Epithelial cell of proximal tubule (primary cell): ENCODE measurements at regions not wholly inside any gene's neighbourhood (a gene's known extent, or its start where the extent isn't known, plus 50 kb on each side); places are given as distances from the start of the nearest gene placed in this dataset.

Experiments used
- DNase-seq: peaks from one replicate; pipeline ENCODE4 v3.0.0-alpha.2; 2011; ENCODE audit warnings: low read depth
- H3K4me3 ChIP-seq: 2 replicates; pipeline ENCODE4 v1.5.1; 2011; ENCODE audit warnings: low read depth, mild to moderate bottlenecking, low read length
- CTCF ChIP-seq: conservative IDR thresholded peaks from 2 replicates; pipeline ENCODE4 v1.5.1; 2012; ENCODE audit warnings: low read depth, mild to moderate bottlenecking, low read length

GRCh38 chr22:19593991-19594569 is 69.9 kb upstream of the CLDN5 start:
- no peak overlapping the region for H3K4me3 ChIP-seq
- DNase-seq: no peak
- TF ChIP-seq CTCF: no peak

- no peak for TF ChIP-seq CTCF
- no peak overlapping the region for H3K4me3 ChIP-seq
- no peak for DNase-seq
These were observed 71.3 kb upstream of the CLDN5 start for GRCh38 chr22:19595532-19595931.

- H3K4me3 ChIP-seq: no peak overlapping the region
- no peak for DNase-seq
- TF ChIP-seq CTCF: no peak
These were observed 72.6 kb upstream of the CLDN5 start for GRCh38 chr22:19596680-19597398.

- no peak overlapping the region for H3K4me3 ChIP-seq
- no peak for DNase-seq
- no peak for TF ChIP-seq CTCF
These were observed 73.2 kb upstream of the CLDN5 start for GRCh38 chr22:19597399-19597735.

GRCh38 chr22:19598054-19598855 is 74.0 kb upstream of the CLDN5 start:
- no peak overlapping the region for H3K4me3 ChIP-seq
- TF ChIP-seq CTCF: no peak
- no peak for DNase-seq

GRCh38 chr22:19599004-19599403 is 74.8 kb upstream of the CLDN5 start:
- TF ChIP-seq CTCF: no peak
- DNase-seq: no peak
- no peak overlapping the region for H3K4me3 ChIP-seq
